ENCODE measurements at regions not wholly inside any gene's neighbourhood (a gene's known extent, or its start where the extent isn't known, plus 50 kb on each side); places are given as distances from the start of the nearest gene placed in this dataset.
A peak's percentile ranks its signal among the peaks of the same experiment; 100 is the strongest.

GRCh38 chr19:30223866-30224688 lies 148.1 kb upstream of the ZNF536 start:
- no peak for DNase-seq (ENCODE audit: low spot score)
- Histone ChIP-seq H3K4me3 (no peak overlapping the region), H3K27ac (no peak overlapping the region)
- no peak for TF ChIP-seq CTCF (IDR thresholded peaks at IDR 0.05)

- TF ChIP-seq CTCF (IDR thresholded peaks at IDR 0.05): no peak
- H3K27ac ChIP-seq: peak overlapping the region in 1 of 2 donors; percentile 40
- DNase-seq (ENCODE audit: low spot score): no peak
- peak overlapping the region; percentile 90 for H3K4me3 ChIP-seq
Measured at GRCh38 chr19:30224689-30225606, 147.2 kb upstream of the ZNF536 start.

- peak overlapping the region; percentile 90 for H3K4me3 ChIP-seq
- no peak for TF ChIP-seq CTCF (IDR thresholded peaks at IDR 0.05)
- peak overlapping the region in 1 of 2 donors; percentile 40 for H3K27ac ChIP-seq
- DNase-seq (ENCODE audit: low spot score): no peak
Measured at GRCh38 chr19:30225676-30226463, 146.3 kb upstream of the ZNF536 start.

DNA sequence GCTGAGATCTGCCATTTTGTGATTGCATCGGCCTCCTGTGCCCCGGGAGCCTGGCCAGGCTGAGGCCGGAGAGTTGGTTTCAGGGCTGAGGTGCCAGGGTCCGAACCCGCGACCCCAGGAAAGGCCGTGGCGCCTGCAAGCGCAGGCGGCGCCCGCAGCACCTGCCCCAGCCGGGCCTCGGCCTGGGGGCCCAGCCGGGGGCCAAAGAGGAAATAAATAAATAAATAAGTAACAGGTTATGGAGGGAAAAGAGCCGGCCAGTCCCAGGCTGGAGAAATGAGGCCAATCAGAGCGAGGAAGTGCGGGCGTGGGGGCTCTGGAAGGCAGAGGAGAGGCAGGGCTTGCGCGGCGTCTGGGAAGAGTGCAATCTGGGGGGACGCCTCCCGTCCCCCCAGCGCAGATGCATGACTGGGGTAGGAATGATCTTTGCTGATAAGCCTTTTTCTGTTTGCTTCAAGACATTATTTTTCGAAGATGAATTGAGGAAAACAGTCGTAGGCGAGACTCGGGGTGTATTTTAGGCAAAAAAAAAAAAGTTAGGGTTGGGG lies 145.6 kb upstream of the ZNF536 start:
- no peak for DNase-seq (ENCODE audit: low spot score)
- TF ChIP-seq CTCF (IDR thresholded peaks at IDR 0.05): no peak
- H3K27ac ChIP-seq: no peak overlapping the region
- peak overlapping the region; percentile 90 for H3K4me3 ChIP-seq

GRCh38 chr19:30227012-30227621 lies 145.1 kb upstream of the ZNF536 start:
- DNase-seq (ENCODE audit: low spot score): no peak
- no peak for TF ChIP-seq CTCF (IDR thresholded peaks at IDR 0.05)
- H3K27ac ChIP-seq: peak overlapping the region in 1 of 2 donors; percentile 42
- peak overlapping the region; percentile 90 for H3K4me3 ChIP-seq

GRCh38 chr19:30227661-30228112 lies 144.5 kb upstream of the ZNF536 start:
- H3K27ac ChIP-seq: peak overlapping the region in 1 of 2 donors; percentile 42
- peak; percentile 41 for TF ChIP-seq CTCF (IDR thresholded peaks at IDR 0.05)

More at GRCh38 chr19:30227661-30228112, 144.5 kb upstream of the ZNF536 start:
- peak overlapping the region; percentile 90 for H3K4me3 ChIP-seq
- DNase-seq (ENCODE audit: low spot score): no peak
